MV-4-11 (cell line): ENCODE measurements at regions not wholly inside any gene's neighbourhood (a gene's known extent, or its start where the extent isn't known, plus 50 kb on each side); places are given as distances from the start of the nearest gene placed in this dataset.
"Not testable (repeated sequence)": the region's sequence is repeated elsewhere in the genome, so short reads cannot be mapped to it uniquely, and the experiment has no call there.

Source experiments
- DNase-seq: peaks from one replicate; lab custom pipeline; 2025; lab: John Stamatoyannopoulos, UW

- DNase-seq: not testable (repeated sequence)
Observed at GRCh38 chr14:34381304-34381703, 80.7 kb downstream of the SPTSSA start.

DNA sequence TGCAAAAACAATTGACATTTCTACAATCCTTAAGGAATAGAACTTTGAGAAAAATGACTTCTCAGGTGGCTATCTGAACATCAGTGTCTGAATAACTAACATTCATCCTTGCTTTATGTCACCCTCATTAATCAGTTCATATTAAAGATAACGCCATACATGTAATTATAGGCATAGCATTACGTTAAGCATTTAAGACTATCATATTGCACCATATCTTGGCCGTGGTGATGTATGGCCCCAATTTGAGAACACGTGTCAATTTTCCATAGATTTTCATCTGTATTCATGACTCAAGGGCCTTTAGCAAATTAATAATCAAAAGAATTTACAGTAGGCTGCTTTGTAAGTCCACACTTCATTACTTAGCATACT, 81.6 kb downstream of the SPTSSA start:
- no peak for DNase-seq

- DNase-seq: no peak
Observed at GRCh38 chr14:34379816-34380470, 82.1 kb downstream of the SPTSSA start.

DNA sequence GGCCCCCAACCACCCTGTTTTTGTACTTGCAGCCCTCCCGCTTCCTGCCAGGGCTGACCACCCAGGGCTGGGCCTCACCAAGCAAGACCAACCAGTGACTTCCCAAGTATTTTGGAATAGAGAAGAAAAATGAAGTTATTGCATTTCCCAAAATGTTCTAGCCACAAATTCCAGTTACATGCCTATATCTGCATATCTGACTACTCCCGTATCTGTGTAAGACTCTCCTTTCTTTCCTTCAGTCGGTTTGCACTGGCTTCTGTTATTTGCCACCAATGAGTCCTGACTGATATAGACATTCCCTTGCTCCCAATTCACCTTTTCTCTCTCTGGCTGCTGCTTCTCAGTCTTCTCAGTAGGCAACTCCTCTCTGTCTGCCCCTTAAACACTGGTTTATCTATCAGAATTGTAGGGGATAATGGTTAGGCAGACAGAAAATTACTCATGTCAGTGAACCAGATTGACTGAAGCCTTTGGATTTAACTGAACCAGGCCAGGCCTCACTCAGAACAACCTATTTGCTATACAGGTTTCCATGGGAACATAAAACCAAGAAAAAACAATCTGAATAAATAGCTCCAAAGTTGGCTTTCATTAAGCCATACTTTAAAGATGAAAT, 85.3 kb downstream of the SPTSSA start:
- DNase-seq: no peak

DNA sequence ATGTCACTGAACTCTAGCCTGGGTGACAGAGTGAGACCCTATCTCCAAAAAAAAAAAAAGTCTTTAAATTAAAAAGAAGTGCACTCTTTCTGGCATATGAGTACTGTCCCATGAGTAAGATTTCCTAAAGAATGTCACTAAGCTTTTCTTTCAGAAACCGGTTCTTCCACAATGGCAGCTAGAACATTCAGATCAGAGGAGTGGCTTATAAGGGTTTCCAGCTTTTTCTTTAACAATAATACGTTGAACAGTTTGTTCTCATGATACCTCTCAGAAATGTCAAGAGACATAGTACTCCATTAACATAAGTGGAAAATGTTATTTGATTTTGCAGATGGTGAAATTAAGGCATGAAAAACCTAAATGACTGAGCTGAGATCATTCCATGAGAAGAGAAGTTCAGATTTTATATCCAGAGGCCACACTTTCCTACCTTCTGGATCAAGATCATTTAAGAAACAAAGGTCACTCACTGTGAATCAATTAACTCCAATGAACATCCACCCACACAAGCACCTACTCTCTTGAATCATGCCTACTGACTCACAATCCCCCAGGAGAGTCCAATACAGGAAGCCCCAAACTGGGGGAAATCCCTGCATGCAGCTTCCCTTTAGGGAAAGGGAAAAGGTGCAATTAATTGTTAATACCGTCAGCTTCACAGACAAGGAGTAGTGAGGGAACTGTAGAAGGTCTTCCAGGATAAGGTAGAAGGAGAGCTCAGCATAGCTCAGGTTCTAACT, 86.9 kb downstream of the SPTSSA start:
- DNase-seq: no peak

DNA sequence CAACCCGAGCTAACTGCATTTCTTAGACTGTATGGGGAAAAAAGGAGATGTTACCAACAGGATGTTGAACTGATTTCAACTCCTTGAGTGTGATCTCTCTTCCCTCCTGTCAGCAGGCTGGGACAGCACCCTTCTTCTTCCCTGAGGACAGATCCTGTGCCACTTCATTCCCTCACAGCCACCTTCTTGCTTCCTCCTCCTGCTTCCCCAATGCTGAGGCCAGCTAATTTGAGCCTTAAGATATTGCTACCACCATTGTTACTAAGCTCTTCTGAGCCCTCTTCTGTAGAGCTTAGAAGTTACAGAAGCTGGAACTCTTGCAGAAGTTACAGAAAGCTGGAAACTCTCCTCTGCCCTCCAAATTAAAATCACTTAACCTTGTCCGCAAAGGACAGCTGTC, 88.8 kb downstream of the SPTSSA start:
- DNase-seq: peak; percentile 41

DNA sequence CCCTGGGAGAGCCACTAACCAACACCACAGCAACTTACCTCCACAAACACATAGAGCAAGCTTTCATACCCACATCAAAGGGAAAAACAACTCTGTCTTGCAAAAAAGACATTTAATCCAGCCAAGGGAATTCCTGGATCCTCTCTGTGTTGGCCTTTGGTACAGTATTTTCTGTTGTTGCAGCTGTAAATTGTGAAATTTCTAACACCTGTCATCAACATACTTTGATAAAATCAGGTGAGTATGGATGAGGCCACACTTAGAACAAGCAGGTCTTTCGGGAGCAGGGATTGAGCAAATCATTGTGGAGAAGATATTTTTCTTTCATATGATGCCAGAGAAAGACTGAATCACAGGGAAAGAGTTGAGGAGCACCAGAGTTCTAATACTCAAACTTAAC, 89.3 kb downstream of the SPTSSA start:
- DNase-seq: no peak

GRCh38 chr14:34369648-34370030, 92.4 kb downstream of the SPTSSA start:
- no peak for DNase-seq

GRCh38 chr14:34368971-34369647, 92.9 kb downstream of the SPTSSA start:
- DNase-seq: peak; percentile 31

DNA sequence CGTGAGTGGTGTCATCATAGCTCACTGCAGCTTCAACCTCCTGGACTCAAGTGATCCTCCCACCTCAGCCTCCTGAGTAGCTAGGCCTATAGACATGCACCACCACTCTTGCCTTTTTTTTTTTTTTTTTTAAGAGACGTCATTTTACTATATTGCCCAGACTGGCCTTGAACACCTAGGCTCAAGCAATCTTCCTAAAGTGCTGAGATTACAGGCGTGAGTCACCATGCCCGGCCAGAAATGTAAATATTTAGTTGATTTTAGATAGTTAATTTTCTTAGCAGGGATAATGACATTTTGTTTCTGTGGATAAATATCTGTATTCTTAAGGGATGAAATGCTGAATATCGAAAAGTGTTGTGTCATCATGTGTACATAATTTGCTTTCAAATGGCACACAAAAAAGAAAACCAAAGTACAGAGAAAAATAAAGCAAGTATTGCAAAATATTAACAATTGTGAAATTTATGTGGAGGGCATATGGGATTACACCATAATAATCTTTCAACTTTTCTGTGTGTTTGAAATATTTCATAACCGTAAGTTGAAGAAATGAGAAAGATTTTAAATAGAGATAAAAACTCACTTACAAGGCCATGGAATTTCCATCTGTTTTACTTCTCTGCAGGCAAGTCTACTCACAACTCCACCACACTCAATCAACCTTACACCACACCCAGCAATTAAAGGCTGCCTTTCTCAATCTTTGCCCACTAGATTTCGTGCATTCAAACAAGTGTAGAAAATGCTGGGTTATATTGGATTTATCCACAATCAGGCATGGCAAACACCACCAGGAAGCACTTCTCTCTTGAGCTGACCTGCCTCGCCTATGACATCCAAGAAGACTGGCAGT, 93.7 kb downstream of the SPTSSA start:
- DNase-seq: peak; percentile 85

- DNase-seq: peak; percentile 46
Observed at GRCh38 chr14:34365309-34365915, 96.6 kb downstream of the SPTSSA start.

DNA sequence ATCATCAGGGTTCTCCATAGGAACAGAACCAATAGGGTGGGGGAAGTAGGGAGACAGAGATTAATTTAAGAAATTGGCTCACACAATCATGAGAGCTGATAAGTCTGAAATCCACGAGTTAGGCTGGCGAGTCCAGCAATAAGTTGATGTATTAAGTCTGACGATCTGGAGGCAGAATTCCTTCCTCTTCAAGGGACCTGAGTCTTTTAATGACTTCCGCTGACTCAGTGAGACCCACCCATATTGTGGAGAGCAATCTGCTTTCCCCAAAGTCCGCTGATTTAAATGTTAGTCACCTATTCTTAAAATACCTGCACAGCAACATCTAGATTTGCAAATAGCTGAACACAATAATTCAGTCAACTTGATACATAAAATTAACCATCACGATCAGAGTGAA, 97.8 kb downstream of the SPTSSA start:
- DNase-seq: no peak

- no peak for DNase-seq
Observed at GRCh38 chr14:34363733-34364134, 98.3 kb downstream of the SPTSSA start.

GRCh38 chr14:34362641-34363251, 99.3 kb downstream of the SPTSSA start:
- peak; percentile 38 for DNase-seq

- no peak for DNase-seq
Observed at GRCh38 chr14:34361504-34362011, 100.5 kb downstream of the SPTSSA start.

- no peak for DNase-seq
Observed at GRCh38 chr14:34359420-34360117, 102.5 kb downstream of the SPTSSA start.

DNA sequence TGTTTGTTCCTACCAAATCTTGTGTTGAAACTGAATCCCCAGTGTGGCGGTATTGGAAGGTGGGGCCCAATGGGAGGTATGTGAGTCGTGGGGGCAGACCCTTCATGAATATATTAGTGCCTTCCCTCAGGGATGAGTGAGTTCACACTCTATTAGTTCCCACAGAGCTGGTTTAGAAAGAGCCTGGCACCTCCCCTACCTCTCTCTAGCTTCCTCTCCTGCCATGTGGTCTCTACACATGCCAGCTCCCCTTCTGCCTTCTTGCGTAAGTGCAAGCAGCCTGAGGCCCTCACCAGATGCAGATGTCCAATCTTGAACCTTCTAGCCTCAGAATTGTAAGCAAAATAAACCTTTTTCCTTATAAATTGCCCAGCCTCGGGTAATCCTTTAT, 105.8 kb downstream of the SPTSSA start:
- DNase-seq: peak; percentile 89

GRCh38 chr14:34355584-34356263, 106.3 kb downstream of the SPTSSA start:
- DNase-seq: peak; percentile 29

- DNase-seq: peak; percentile 81
Observed at GRCh38 chr14:34354556-34354955, 107.5 kb downstream of the SPTSSA start.

DNA sequence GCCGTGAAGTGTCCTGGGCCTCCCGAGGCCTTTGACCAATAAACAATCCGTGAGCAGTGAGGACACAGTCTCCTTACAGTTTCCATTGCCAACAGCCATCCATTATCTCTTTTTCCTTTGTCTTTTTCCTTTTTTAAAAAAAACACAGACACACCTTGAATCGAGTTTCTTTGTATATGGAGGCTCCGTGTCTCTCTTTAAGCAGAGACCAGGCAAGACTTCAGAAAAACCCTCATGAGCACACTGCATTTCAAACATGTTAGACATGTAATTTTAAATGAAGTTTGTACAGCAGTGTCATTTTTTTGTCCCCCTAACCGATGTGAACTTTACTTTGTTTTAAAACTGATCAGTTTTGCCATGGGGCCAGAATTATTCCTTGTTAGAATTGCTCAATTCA, 111.1 kb downstream of the SPTSSA start:
- no peak for DNase-seq
